ENCODE measurements at regions not wholly inside any gene's neighbourhood (a gene's known extent, or its start where the extent isn't known, plus 50 kb on each side); places are given as distances from the start of the nearest gene placed in this dataset.
A peak's percentile ranks its signal among the peaks of the same experiment; 100 is the strongest.

DNA sequence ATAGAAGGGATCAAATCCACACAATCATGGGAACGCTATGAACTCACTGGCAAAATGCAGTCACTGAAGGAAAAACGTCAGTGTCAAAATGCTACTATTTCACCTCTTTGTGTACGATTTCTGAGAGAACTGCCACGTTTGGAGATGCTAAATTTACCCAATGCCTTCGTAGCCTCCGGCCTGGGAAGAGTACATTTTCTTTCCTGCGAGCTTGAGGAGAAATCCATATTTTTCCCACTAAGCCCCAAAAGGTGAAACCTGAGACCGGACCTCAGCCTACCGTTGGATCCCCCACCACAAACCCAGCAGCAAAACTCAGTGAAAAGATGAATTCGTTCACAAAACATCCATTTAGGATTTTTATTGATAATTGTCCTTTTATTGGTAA lies 131.7 kb downstream of the GPX5 start:
- peak overlapping the region; percentile 75 for H3K4me3 Mint-ChIP-seq
- ChIA-PET POLR2A (no interaction called here), CTCF (no interaction called here)
- no peaks in the 10 kb centered on the region for H3K36me3 Mint-ChIP-seq (ENCODE audit: low read depth)
- TF ChIP-seq, protein P1, sequence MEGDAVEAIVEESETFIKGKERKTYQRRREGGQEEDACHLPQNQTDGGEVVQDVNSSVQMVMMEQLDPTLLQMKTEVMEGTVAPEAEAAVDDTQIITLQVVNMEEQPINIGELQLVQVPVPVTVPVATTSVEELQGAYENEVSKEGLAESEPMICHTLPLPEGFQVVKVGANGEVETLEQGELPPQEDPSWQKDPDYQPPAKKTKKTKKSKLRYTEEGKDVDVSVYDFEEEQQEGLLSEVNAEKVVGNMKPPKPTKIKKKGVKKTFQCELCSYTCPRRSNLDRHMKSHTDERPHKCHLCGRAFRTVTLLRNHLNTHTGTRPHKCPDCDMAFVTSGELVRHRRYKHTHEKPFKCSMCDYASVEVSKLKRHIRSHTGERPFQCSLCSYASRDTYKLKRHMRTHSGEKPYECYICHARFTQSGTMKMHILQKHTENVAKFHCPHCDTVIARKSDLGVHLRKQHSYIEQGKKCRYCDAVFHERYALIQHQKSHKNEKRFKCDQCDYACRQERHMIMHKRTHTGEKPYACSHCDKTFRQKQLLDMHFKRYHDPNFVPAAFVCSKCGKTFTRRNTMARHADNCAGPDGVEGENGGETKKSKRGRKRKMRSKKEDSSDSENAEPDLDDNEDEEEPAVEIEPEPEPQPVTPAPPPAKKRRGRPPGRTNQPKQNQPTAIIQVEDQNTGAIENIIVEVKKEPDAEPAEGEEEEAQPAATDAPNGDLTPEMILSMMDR (IDR thresholded peaks at IDR 0.05) = no peak
- peaks cover 21% of the 10 kb centered on the region for H3K4me1 Mint-ChIP-seq
- H3K27ac Mint-ChIP-seq = no peak overlapping the region
- intact Hi-C loops (cut with micrococcal nuclease) = no loop called here
- no peak for DNase-seq
- no peak for ATAC-seq (ENCODE audit: low read depth)
- H3K9me3 Mint-ChIP-seq = peaks cover 2% of the 10 kb centered on the region
- peaks cover 50% of the 10 kb centered on the region for H3K27me3 Mint-ChIP-seq

DNA sequence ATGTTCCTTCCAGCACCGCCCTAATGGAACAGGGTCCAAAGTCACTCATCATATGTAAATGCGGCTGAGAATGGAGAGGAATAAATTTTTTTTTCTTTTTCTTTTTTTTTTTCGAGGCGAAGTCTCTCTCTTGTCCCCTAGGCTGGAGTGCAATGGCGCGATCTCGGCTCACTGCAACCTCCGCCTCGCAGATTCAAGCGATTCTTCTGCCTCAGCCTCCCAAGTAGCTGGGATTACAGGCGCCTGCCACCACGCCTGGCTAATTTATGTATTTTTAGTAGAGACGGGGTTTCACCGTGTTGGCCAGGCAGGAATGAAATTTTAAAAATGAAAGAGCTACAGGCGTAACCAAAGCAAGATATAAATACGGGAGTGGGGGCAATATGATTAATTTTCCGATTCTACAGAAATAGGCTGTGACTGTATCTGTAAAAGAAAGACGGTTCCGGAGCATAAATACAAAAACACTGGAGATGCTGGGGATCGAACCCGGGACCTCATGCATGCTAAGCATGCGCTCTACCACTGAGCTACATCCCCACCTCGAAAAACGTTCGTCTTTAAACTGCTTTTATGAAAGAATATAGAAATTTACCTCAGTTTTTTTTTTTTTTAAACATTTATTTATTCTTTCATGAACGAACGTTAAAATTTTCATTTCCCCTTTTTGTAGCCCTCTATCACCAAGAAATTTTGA lies 132.2 kb downstream of the GPX5 start:
- intact Hi-C loops (cut with micrococcal nuclease) = no loop called here
- peaks cover 2% of the 10 kb centered on the region for H3K9me3 Mint-ChIP-seq
- CTCF ChIA-PET = no interaction called here
- peaks cover 52% of the 10 kb centered on the region for H3K27me3 Mint-ChIP-seq
- H3K27ac Mint-ChIP-seq = peak overlapping the region; percentile 73
- H3K4me1 Mint-ChIP-seq = peaks cover 21% of the 10 kb centered on the region
- DNase-seq (no peak), ATAC-seq (ENCODE audit: low read depth) (peak; percentile 54)
- no peaks in the 10 kb centered on the region for H3K36me3 Mint-ChIP-seq (ENCODE audit: low read depth)
- TF ChIP-seq, protein P1 (IDR thresholded peaks at IDR 0.05) = no peak
- POLR2A ChIA-PET = interaction anchor here (0.7 kb wide), 1 partner anchor 553 kb away, joined by 5 read pairs; no protein-coding TSS in a partner anchor
- H3K4me3 Mint-ChIP-seq = peak overlapping the region; percentile 75

DNA sequence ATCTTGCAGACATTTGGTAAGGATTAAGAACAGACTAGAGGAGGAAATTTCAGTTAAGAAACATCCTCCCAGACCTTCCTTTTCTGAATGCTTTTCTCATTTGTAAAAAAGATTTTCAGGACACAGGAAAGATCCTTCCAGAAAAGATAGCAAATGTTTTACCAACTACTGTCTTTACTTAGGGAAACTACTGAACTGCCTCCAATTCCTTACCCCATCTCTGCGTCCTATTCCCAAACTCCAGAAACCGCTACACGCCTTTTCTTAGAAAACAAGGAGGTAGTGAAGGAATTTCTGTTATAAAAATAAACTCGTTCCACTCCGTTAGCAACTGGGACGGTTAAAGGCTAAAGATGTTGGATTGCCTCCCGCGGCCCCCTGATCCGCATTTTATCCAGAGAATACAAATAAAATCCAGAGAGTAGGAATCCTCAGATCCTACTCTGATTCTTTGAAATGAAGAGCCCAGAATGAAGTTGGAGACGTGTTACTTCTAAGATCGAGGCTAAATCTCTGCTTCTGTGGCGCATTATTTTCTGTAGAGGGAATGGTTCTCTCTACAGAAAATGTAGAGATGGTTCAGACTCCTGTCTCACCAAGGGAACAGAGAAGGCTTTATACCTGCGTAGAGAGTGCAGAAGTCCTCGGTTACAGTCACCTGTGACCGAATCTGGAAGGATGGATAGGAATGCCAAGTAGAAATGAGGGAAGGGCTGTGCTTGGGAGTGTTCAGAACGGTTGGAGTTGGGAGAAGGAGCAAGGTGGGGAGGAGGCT lies 133.0 kb downstream of the GPX5 start:
- Mint-ChIP-seq H3K27ac (peak overlapping the region; percentile 73), H3K9me3 (peaks cover 2% of the 10 kb centered on the region), H3K36me3 (ENCODE audit: low read depth) (no peaks in the 10 kb centered on the region), H3K4me1 (peaks cover 21% of the 10 kb centered on the region), H3K4me3 (peak overlapping the region; percentile 75), H3K27me3 (peaks cover 55% of the 10 kb centered on the region)
- POLR2A ChIA-PET = interaction anchor here (0.7 kb wide), 1 partner anchor 554 kb away, joined by 5 read pairs; no protein-coding TSS in a partner anchor
- intact Hi-C loops (cut with micrococcal nuclease) = no loop called here
- ATAC-seq (ENCODE audit: low read depth) (no peak), DNase-seq (no peak)
- CTCF ChIA-PET = no interaction called here
- TF ChIP-seq, protein P1 (IDR thresholded peaks at IDR 0.05) = no peak

DNA sequence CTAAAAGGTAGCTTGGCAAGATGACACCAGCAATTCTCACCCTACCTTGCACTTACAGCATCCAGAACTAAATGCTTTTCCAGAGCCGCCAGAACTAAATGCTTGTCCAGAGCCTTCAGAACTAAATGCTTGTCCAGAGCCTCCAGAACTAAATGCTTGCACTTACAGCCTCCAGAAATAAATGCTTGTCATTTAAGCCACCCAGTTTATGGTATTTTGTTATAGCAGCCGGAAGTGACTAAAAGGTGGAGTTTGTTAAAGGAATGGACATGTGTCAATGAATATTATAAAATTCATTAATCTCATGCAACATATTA lies 133.5 kb downstream of the GPX5 start:
- peaks cover 2% of the 10 kb centered on the region for H3K9me3 Mint-ChIP-seq
- ATAC-seq (ENCODE audit: low read depth) (no peak), DNase-seq (no peak)
- intact Hi-C loops (cut with micrococcal nuclease) = no loop called here
- H3K4me3 Mint-ChIP-seq = peak overlapping the region; percentile 75
- TF ChIP-seq, protein P1 (IDR thresholded peaks at IDR 0.05) = no peak
- H3K4me1 Mint-ChIP-seq = peaks cover 21% of the 10 kb centered on the region
- no peaks in the 10 kb centered on the region for H3K36me3 Mint-ChIP-seq (ENCODE audit: low read depth)
- H3K27me3 Mint-ChIP-seq = peaks cover 55% of the 10 kb centered on the region
- ChIA-PET CTCF (no interaction called here), POLR2A (no interaction called here)
- no peak overlapping the region for H3K27ac Mint-ChIP-seq

DNA sequence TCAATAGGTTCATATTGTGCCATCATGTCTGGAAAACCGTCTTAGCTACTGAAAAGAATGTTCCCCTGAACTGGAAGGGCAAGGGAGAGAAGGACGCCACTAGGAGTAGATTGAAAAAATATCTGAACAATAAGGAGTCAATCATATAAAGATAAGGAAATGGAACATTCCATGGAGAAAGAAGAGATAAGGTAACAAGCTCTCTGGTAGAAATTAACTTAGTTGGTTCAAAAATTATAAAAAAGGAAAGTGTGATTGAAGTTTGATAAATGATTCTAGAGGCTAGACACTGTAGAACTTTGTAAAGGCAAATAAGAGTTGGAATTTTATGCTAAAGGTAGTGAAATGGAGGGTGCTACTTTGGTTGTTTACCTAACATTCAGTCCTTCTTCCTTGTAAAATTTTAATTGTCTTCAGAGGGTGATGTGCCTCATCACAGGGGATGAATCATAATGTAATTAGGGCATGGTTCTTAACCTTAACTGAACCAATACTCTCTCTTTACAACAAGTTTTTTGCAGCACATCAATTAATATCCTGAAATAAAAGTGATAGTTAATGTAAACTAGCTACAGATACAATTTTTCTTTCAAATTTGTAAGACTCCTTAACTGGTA lies 135.5 kb downstream of the GPX5 start:
- ChIA-PET CTCF (no interaction called here), POLR2A (no interaction called here)
- Mint-ChIP-seq H3K9me3 (peaks cover 2% of the 10 kb centered on the region), H3K27me3 (peaks cover 54% of the 10 kb centered on the region), H3K27ac (no peak overlapping the region), H3K36me3 (ENCODE audit: low read depth) (no peaks in the 10 kb centered on the region), H3K4me1 (peaks cover 21% of the 10 kb centered on the region), H3K4me3 (no peak overlapping the region)
- intact Hi-C loops (cut with micrococcal nuclease) = no loop called here
- ATAC-seq (ENCODE audit: low read depth) (no peak), DNase-seq (no peak)
- TF ChIP-seq, protein P1 (IDR thresholded peaks at IDR 0.05) = no peak

Measured in activated B cell treated with CpG ODN at 0.5 μM for 24 hours (primary cell).